K562 (cell line): ENCODE measurements at regions not wholly inside any gene's neighbourhood (a gene's known extent, or its start where the extent isn't known, plus 50 kb on each side); places are given as distances from the start of the nearest gene placed in this dataset.

Experiments
- ATAC-seq: fragments of 200-7000 bp; cut with Tn5 transposase; 3 replicates; pipeline ENCODE4 v1.9.1; 2020; ENCODE audit warnings: moderate library complexity
- BruUV-seq: library from RNA; stranded (reverse); fragments of 400-500 nt; replicated peaks from 2 replicates; lab custom pipeline; 2021; lab: Mats Ljungman, UMichigan
- CTCF ChIA-PET: fragments of 300-600 bp; formaldehyde crosslinking; extraction: SDS; loops from one replicate; lab custom pipeline; 2021; ENCODE audit warnings: low intra/inter-chr PET ratio; lab: Yijun Ruan, JAX
- POLR2A ChIA-PET: fragments of 300-600, 350-650 bp; sonication (Branson Sonifier 250); formaldehyde crosslinking; extraction: SDS; loops from one replicate; lab custom pipeline; 2021; ENCODE audit warnings: antibody characterized with exemption, inconsistent platforms; lab: Yijun Ruan, JAX
- DNase-seq, 4 experiments: peaks; one replicate each; pipeline versions ENCODE4 v3.0.0 to v3.0.0-alpha.2; 2011 to 2018; ENCODE audit warnings: low spot score in 3 of 4, mixed read lengths in 3 of 4; ENCODE audit errors: extremely low read depth in 1 of 4
- FAIRE-seq: peaks from 2 replicates; lab custom pipeline; 2011; peaks lifted over from hg19 to GRCh38; lab: Jason Lieb, UNC
- H2AFZ ChIP-seq: 2 replicates; pipeline ENCODE4 v1.6.0; 2011; ENCODE audit warnings: low read depth, low read length, control low read depth, inconsistent platforms
- H3K27ac ChIP-seq: fragments of 200-600 bp; 3 replicates; pipeline ENCODE4 v1.8.0; 2011; ENCODE audit warnings: low read depth, mild to moderate bottlenecking, control low read depth, inconsistent platforms, low read length, moderate library complexity, mixed read lengths; ENCODE audit errors: extremely low read depth
- H3K27me3 ChIP-seq, 2 experiments: fragments of 300-600 bp in 1 of 2; 2 replicates in 1 of 2; 3 replicates in 1 of 2; pipeline versions ENCODE4 v1.6.0 to v1.8.0; 2011; ENCODE audit warnings: inconsistent platforms in 2 of 2, low read length in 2 of 2, mild to moderate bottlenecking in 1 of 2, mixed read lengths in 1 of 2, moderate library complexity in 1 of 2; ENCODE audit not compliant: control insufficient read depth in 2 of 2, insufficient read depth in 2 of 2
- H3K36me3 ChIP-seq: fragments of 300-600 bp; 3 replicates; pipeline ENCODE4 v1.8.0; 2011; ENCODE audit warnings: mild to moderate bottlenecking, low read length, inconsistent platforms; ENCODE audit not compliant: control insufficient read depth, insufficient read depth
- H3K4me1 ChIP-seq, 2 experiments: fragments of 200-600 bp in 1 of 2; replicated peaks in 1 of 2; 2 replicates in 1 of 2; 3 replicates in 1 of 2; pipeline versions ENCODE4 v1.5.1 to v1.8.0; 2011; ENCODE audit warnings: inconsistent platforms in 2 of 2, low read length in 2 of 2, mild to moderate bottlenecking in 1 of 2, mixed read lengths in 1 of 2, moderate library complexity in 1 of 2; ENCODE audit not compliant: control insufficient read depth in 2 of 2, insufficient read depth in 2 of 2
- H3K4me2 ChIP-seq: 2 replicates; pipeline ENCODE4 v1.6.1; 2011; ENCODE audit warnings: low read length, control low read depth, inconsistent platforms, mixed read lengths; ENCODE audit not compliant: insufficient read depth
- H3K4me3 ChIP-seq: fragments of 200-600 bp; sonication (generic), shearing (Covaris generic); 2 replicates; pipeline ENCODE4 v1.5.1; 2016; ENCODE audit warnings: control low read depth, inconsistent platforms
- H3K79me2 ChIP-seq: fragments of 200-600 bp; 3 replicates; pipeline ENCODE4 v1.8.0; 2011; ENCODE audit warnings: low read length, inconsistent platforms; ENCODE audit not compliant: control insufficient read depth, insufficient read depth
- H3K9ac ChIP-seq, 2 experiments: 2 replicates each; pipeline versions ENCODE4 v1.6.0 to v1.6.1; 2011; ENCODE audit warnings: low read depth in 2 of 2, low read length in 2 of 2, control low read depth in 1 of 2, inconsistent platforms in 1 of 2, mild to moderate bottlenecking in 1 of 2, mixed read lengths in 1 of 2; ENCODE audit not compliant: insufficient read depth in 1 of 2
- H3K9me1 ChIP-seq: one replicate; pipeline ENCODE4 v1.6.0; 2011; ENCODE audit warnings: inconsistent platforms, mild to moderate bottlenecking, low read length, moderate library complexity; ENCODE audit not compliant: control insufficient read depth, insufficient read depth
- H3K9me3 ChIP-seq: replicated peaks from 2 replicates; pipeline ENCODE4 v1.5.1; 2011; ENCODE audit warnings: low read depth, low read length, inconsistent platforms; ENCODE audit not compliant: control insufficient read depth, insufficient read depth
- H4K20me1 ChIP-seq: replicated peaks from 2 replicates; pipeline ENCODE4 v1.6.1; 2011; ENCODE audit warnings: low read length, inconsistent platforms, mixed read lengths; ENCODE audit not compliant: control insufficient read depth, insufficient read depth
- GABPB1 ChIP-seq: sonication (generic); formaldehyde crosslinking; IDR thresholded peaks from 2 replicates; pipeline ENCODE4 v1.8.0; 2022; ENCODE audit warnings: mild to moderate bottlenecking, missing genetic modification reagents
- HIVEP1 ChIP-seq: fragments of 250-450 bp; sonication (Bioruptor Pico); IDR thresholded peaks from 2 replicates; pipeline ENCODE4 v1.4.0; 2020; ENCODE audit warnings: mild to moderate bottlenecking
- ILF3 ChIP-seq: fragments of 450-650 bp; IDR thresholded peaks from 2 replicates; pipeline ENCODE4 v1.6.1; 2018; ENCODE audit warnings: antibody characterized with exemption, mild to moderate bottlenecking, moderate library complexity, borderline replicate concordance
- KAT8 ChIP-seq: fragments of 450-650 bp; IDR thresholded peaks from 2 replicates; pipeline ENCODE4 v1.6.1; 2016; ENCODE audit warnings: low read depth, mild to moderate bottlenecking
- KLF1 ChIP-seq: fragments of 450-650 bp; IDR thresholded peaks from 2 replicates; pipeline ENCODE4 v1.6.1; 2016; ENCODE audit warnings: missing genetic modification characterization, missing compliant biosample characterization
- SAP30 ChIP-seq: fragments of 200-600 bp; sonication (generic); IDR thresholded peaks from 2 replicates; pipeline ENCODE4 v1.6.1; 2012; ENCODE audit warnings: borderline replicate concordance, low read depth, mild to moderate bottlenecking, moderate library complexity, low read length, control low read depth, inconsistent platforms; ENCODE audit not compliant: insufficient read depth, poor library complexity, severe bottlenecking
- SMAD4 ChIP-seq: fragments of 250-450 bp; sonication (Bioruptor Pico); conservative IDR thresholded peaks from 2 replicates; pipeline ENCODE4 v1.8.0; 2021; ENCODE audit warnings: inconsistent platforms, mild to moderate bottlenecking, moderate library complexity
- ZBTB9 ChIP-seq: fragments of 450-650 bp; formaldehyde crosslinking; IDR thresholded peaks from 2 replicates; pipeline ENCODE4 v1.4.0; 2020; ENCODE audit warnings: mild to moderate bottlenecking, moderate library complexity
- ZNF354B ChIP-seq: fragments of 250-450 bp; sonication (Bioruptor Pico); IDR thresholded peaks from 2 replicates; pipeline ENCODE4 v1.4.0; 2020
- WGBS: fragments of 100-300 bp; shearing (Covaris generic); methylation state at CpG from one replicate; pipeline ENCODE4 v1.1.6; 2016; ENCODE audit warnings: low coverage, mixed read lengths; ENCODE audit not compliant: insufficient coverage; ENCODE audit errors: missing lambda C conversion rate; 5-methylcytosine and 5-hydroxymethylcytosine counted together
- in situ Hi-C: fragments of 300-500 bp; cut with MboI; formaldehyde crosslinking; loops from 4 replicates; pipeline ENCODE4 v1.15.0; 2018; ENCODE audit warnings: inconsistent platforms, mixed read lengths
- intact Hi-C: fragments of 100-400 bp; cut with micrococcal nuclease; formaldehyde crosslinking; loops from 2 replicates; pipeline ENCODE4 v1.14.2; 2022

- ATAC-seq: no peak
- Histone ChIP-seq H3K27me3 (no peaks in the 10 kb centered on the region), H3K9me3 (no peaks in the 10 kb centered on the region), H4K20me1 (no peaks in the 10 kb centered on the region), H3K4me2 (no peak overlapping the region), H3K9ac (no peak overlapping the region), H3K4me1 (no peaks in the 10 kb centered on the region), H3K27ac (no peak overlapping the region), H3K4me3 (no peak overlapping the region), H2AFZ (no peak overlapping the region), H3K36me3 (no peaks in the 10 kb centered on the region), H3K9me1 (no peaks in the 10 kb centered on the region), H3K79me2 (no peaks in the 10 kb centered on the region)
- FAIRE-seq: no peak
- TF ChIP-seq SAP30 (no peak), GABPB1 (CRISPR knock-in tag) (no peak), HIVEP1 (no peak), KAT8 (no peak)
- no peak for DNase-seq
- WGBS: 0% methylated on average over 2 of the region's 2 CpGs
- ChIA-PET POLR2A (no interaction called here), CTCF (no interaction called here)
- BruUV-seq: no TSS peak
- in situ Hi-C loops: no loop called here
- intact Hi-C loops: no loop called here
Observed at GRCh38 chr18:34444622-34445021, 219.9 kb upstream of the NOL4 start.

- FAIRE-seq (no peak), DNase-seq (no peak), ATAC-seq (no peak)
- no peak overlapping the region for H3K4me3 ChIP-seq
- no peaks in the 10 kb centered on the region for H3K4me1 ChIP-seq
- H3K27me3 ChIP-seq: no peaks in the 10 kb centered on the region
- no peak overlapping the region for H3K27ac ChIP-seq
- ChIA-PET POLR2A (no interaction called here), CTCF (no interaction called here)
- no peaks in the 10 kb centered on the region for H3K79me2 ChIP-seq
- intact Hi-C loops (no loop called here), in situ Hi-C loops (no loop called here)
- no peaks in the 10 kb centered on the region for H3K9me1 ChIP-seq
- no peak overlapping the region for H2AFZ ChIP-seq
- BruUV-seq: no TSS peak
- H3K4me2 ChIP-seq: no peak overlapping the region
- no peaks in the 10 kb centered on the region for H3K9me3 ChIP-seq
- TF ChIP-seq SMAD4 (CRISPR knock-in tag) (no peak), ZNF354B (no peak), KLF1 (tag) (no peak), ILF3 (no peak), ZBTB9 (no peak)
- H3K9ac ChIP-seq: no peak overlapping the region
- H4K20me1 ChIP-seq: no peaks in the 10 kb centered on the region
- H3K36me3 ChIP-seq: no peaks in the 10 kb centered on the region
Observed at GRCh38 chr18:34448662-34449061, 223.9 kb upstream of the NOL4 start.
